Transverse colon (tissue), 4 donors: ENCODE measurements at regions not wholly inside any gene's neighbourhood (a gene's known extent, or its start where the extent isn't known, plus 50 kb on each side); places are given as distances from the start of the nearest gene placed in this dataset.

ENCODE experiments used
- EP300 ChIP-seq: sonication (generic); formaldehyde crosslinking; IDR thresholded peaks from one replicate; pipeline ENCODE4 v1.6.1; 2017; ENCODE audit warnings: antibody characterized with exemption, low read depth
- POLR2A ChIP-seq: fragments of 450-650 bp; IDR thresholded peaks from one replicate; pipeline ENCODE4 v1.6.1; 2016; ENCODE audit warnings: antibody characterized with exemption, mild to moderate bottlenecking, moderate library complexity
- POLR2AphosphoS5 ChIP-seq, 3 donors: sonication (generic); formaldehyde crosslinking; IDR thresholded peaks; one replicate each; pipeline ENCODE4 v1.6.1; 2016; ENCODE audit warnings: antibody characterized with exemption in 3 of 3
- TF ChIP-seq, protein P1 (sequence below), 5 experiments: fragments of 200-600 bp in 3 of 5; fragments of 450-650 bp in 2 of 5; sonication (generic) in 3 of 5; IDR thresholded peaks; 1 replicate in 2 of 5; 2 replicates in 3 of 5; pipeline ENCODE4 v1.5.1; 2016 to 2017; ENCODE audit warnings: antibody characterized with exemption in 5 of 5, inconsistent platforms in 3 of 5, mild to moderate bottlenecking in 2 of 5, moderate library complexity in 1 of 5

DNA sequence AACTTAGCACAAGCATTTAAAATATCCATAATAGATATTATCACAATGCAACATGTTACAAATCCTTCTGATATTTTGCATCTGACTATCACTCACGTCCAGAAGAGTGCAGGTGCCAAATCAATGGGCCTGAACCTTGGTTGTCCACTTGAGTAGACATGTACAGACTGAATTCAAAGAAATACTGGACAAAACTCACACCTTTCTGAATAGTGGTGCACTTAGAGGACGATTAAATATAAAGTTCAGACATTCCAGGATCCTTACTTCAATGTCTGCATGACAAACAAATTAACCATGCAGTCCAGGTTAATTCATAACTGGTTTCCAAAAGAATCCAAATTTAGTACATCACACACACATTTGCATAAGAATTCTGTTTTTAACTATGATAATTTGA is 406.0 kb upstream of the EDA2R start:
- TF ChIP-seq, protein P1, sequence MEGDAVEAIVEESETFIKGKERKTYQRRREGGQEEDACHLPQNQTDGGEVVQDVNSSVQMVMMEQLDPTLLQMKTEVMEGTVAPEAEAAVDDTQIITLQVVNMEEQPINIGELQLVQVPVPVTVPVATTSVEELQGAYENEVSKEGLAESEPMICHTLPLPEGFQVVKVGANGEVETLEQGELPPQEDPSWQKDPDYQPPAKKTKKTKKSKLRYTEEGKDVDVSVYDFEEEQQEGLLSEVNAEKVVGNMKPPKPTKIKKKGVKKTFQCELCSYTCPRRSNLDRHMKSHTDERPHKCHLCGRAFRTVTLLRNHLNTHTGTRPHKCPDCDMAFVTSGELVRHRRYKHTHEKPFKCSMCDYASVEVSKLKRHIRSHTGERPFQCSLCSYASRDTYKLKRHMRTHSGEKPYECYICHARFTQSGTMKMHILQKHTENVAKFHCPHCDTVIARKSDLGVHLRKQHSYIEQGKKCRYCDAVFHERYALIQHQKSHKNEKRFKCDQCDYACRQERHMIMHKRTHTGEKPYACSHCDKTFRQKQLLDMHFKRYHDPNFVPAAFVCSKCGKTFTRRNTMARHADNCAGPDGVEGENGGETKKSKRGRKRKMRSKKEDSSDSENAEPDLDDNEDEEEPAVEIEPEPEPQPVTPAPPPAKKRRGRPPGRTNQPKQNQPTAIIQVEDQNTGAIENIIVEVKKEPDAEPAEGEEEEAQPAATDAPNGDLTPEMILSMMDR (IDR thresholded peaks at IDR 0.05) = no peak
- TF ChIP-seq POLR2A (no peak), EP300 (no peak), POLR2AphosphoS5 (IDR thresholded peaks at IDR 0.05) (no peak)
